GM18505 (cell line): ENCODE measurements at regions not wholly inside any gene's neighbourhood (a gene's known extent, or its start where the extent isn't known, plus 50 kb on each side); places are given as distances from the start of the nearest gene placed in this dataset.
"Not testable (repeated sequence)": the region's sequence is repeated elsewhere in the genome, so short reads cannot be mapped to it uniquely, and the experiment has no call there.

Source experiments
- ATAC-seq: cut with Tn5 transposase; IDR thresholded peaks from one replicate; pipeline ENCODE4 v1.9.1; 2021; ENCODE audit not compliant: unreplicated experiment
- POLR2A ChIP-seq: IDR thresholded peaks from 4 replicates; pipeline ENCODE4 v1.6.1; 2011; ENCODE audit warnings: borderline replicate concordance; ENCODE audit not compliant: insufficient read depth, insufficient read length; ENCODE audit errors: extremely low read depth

DNA sequence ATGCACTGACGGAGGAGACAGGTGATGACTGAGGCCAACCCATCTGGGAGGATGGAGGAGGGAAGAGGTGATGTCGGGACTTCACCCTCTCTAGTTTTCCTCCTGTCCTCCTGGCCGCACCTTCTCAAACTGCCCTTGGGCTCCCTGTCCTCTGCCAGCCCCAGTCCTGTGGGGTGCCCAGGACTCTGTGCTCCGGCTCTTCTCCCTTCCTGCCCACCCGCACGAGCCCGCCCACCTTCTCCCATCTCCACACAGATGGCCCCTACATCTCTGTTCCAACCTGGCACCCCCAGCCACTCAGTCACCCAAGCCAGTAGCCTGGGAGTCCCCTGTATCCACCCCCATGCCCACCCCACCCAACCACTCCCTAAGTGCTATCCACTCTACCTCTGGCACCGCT is 206.7 kb upstream of the LINGO1 start:
- no peak for ATAC-seq
- TF ChIP-seq POLR2A = no peak

DNA sequence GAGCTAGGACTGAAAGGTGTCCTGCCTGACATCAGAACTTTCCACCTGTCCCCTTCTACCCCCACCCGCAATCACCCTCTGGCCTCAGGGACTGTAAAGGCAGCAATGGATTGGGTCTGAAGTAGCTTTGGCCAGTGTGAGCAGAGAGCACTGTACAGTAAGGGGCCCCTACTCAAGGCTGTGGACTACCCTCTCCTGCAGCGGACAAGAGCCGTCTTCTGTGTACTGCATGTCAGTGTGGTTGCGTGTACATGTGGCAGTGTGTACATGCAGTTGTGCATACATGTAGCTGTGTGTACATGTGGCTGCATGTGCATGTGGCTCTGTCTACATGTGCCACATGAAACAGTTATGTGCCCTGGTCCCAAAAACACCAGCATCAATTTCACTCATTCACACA is 205.9 kb upstream of the LINGO1 start:
- no peak for TF ChIP-seq POLR2A
- no peak for ATAC-seq

DNA sequence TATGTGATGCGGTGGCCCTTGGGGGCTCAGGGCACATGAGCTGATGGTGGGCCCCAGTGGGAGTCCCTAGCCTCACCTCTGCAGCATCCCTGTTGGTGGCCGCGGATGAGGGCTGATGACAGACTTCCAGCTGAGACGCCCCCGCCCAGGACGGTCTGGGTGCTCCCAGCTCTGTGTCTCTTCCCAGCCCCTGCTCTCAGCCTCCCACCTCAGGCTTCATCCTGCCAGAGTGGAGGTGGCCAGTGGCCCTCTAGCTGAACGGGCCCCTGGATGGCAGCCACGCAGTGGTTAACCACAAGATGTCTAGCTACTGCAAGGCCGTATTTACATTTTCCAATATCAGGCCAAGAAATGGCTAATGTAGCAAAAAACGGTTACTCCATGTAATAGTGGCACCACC is 205.3 kb upstream of the LINGO1 start:
- no peak for TF ChIP-seq POLR2A
- no peak for ATAC-seq

DNA sequence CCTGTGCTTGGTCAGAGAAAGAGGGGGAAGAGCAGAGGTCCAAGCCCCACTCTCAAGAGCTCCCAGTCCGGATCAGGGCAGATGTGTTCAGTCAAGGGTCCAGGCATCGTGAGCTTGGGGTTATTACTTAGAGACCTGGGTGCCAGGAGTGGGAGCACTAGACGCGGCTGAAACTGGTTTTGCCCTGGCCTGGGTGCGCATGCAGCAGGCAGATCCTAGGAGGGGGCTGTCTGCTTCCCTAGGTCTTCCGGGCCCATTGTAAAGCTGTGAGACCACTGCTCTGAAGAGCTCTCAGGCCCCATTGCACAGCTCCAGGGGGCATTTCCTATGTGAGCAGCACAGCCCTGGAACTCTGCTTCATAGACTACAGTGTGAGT is 204.9 kb upstream of the LINGO1 start:
- TF ChIP-seq POLR2A = no peak
- no peak for ATAC-seq

DNA sequence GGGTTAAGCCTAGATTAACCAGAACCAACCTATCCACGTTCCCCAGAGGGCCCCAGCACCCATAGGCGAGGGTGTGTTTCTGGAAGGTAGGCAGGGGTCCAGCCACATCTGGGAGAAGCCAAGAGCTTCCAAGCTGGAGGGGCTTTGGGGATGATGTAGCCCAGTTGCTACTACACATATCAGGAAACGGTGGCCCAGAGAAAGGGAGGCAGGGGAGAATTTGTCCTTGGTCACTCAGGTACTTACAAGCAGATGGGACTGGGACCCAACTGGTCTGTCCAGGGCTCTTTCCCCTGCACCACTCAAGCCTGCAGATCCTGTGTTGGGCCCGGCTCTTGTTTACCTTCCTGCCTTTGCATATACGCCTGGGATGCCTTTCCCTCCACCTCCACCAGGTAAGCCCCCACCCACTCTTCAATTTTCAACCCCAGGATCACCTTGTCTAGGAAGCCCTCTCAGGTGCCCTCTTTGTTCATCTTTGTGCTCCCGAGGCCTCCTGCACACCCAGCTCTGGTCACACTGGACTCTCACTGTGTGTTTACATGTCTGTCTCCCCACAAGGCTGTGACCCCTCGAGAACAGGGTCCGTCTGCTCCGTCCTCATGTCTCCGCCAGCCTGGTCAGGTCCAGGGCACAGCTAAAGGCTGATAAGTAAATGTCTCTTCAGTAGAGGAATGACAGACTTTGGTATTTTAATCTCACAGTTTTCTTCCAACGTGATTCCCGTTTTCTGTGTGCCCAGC is 204.4 kb upstream of the LINGO1 start:
- no peak for ATAC-seq

DNA sequence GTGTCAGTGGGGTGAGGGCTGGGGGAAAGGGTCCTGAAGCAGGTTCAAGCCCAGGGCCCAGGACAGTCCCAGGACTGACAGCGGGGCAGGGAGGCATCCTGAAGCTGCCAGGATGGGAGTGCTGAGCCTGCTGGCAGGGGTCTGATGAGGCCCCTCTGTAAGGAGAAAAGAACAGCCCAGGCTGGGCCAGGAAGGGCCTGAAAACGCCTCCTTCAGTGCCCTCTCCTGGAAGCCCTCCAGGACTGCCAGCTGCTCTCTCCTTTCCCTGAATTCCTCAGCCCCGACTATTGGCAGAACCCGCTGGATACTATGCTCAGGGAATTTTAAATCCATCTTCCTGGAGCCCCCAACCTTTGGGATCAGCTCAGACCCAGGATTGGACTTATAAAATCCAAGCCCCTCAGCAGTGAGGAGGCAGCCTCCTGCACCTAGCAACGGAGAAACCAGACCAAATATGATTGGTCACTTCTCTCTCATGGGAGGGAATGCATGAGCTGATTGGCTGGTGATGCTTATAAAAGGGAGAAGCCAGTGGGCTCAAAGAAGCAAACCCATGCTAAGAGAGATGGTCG is 203.5 kb upstream of the LINGO1 start:
- TF ChIP-seq POLR2A = no peak
- ATAC-seq = no peak

More for the DNA sequence above, 204.4 kb upstream of the LINGO1 start:
- no peak for TF ChIP-seq POLR2A

DNA sequence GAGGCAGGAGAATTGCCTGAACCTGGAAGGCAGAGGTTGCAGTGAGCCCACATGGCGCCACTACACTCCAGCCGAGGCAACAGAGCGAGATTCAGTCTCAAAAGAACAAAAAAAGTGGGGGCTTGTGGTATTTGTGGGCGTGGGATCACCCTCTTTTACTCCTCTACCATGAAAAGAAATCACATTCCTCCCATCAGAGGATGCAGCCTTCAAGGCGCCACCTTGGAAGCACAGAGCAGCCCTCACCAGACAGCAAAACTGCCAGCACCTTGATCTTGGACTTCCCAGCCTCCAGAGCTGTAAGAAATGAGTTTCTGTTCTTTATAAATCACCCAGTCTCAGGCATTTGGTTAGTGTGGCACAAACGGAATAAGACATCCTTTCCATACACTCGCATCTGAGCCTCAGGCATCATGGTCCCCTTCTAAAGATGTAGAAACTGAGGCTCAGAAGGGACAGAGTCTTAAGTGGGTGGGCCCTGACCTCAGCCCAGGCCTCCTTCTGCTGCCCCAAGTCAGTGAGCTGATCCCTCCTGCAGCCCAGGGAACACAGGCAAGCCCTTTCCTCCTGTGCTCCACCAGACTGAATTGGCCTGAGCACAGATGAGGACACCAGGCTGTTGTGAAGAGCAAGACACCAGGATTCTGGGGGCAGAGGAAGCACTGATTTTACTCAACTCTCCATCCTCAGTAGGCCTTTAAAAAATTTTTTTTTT is 201.7 kb upstream of the LINGO1 start:
- no peak for TF ChIP-seq POLR2A
- no peak for ATAC-seq

DNA sequence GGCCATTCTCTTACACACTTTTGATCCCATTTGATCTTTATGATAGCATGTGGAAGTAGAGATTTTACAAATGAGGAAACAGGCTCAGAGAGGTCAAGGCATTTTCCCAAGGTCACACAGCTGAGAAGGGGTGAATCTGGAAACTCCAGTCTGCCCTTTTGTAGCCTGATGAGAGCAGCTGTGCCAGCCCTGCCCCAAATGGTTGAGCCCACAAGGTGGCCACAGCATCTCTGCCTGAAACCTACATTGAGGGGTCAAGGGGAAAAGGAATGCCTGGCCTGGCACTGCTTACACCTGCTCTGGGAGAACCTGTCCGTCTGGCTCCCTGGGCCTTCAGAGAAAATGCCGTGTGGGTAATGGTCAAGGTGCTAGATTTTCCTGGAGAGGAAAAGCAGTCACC is 200.2 kb upstream of the LINGO1 start:
- no peak for TF ChIP-seq POLR2A
- ATAC-seq = no peak

DNA sequence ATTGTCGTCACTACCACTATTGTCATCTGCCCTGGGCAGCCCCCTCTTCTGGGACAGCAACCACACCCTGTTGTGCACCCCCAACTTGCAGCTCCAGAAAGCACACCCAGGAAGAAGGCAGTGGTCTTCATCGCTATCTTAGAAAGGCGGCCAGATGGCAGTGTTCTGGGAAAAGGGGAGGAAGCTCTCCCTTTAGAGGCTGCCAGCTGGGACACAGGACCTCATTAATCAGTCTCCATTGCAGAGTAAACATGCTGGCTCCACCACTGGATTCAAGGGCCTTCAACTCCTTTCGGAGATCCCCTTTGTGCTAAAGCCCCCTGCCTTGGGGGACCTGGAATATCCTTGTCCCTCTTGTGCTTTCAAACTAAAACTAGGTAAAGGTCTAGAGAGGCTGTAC is 199.3 kb upstream of the LINGO1 start:
- no peak for ATAC-seq
- TF ChIP-seq POLR2A = no peak

DNA sequence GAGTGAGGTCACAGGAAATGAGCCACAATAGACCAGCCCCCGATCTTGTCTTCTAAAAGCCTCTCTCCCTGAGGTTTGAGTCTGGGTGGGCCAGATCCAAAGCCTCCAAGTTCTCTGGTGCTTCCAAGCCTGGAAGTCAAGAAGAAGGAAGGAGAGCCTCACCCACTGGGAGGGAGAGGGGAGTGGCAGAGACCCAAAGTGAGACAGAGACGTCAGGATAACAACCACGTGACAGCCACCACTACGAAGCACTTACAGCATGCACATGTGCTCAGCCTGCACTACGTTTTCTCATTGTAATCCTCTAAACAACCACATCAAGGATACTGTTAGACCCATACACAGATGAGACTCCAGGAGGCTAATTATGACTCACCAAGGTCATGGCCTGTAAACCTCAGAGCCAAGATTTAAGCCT is 197.3 kb upstream of the LINGO1 start:
- ATAC-seq = no peak
- no peak for TF ChIP-seq POLR2A

DNA sequence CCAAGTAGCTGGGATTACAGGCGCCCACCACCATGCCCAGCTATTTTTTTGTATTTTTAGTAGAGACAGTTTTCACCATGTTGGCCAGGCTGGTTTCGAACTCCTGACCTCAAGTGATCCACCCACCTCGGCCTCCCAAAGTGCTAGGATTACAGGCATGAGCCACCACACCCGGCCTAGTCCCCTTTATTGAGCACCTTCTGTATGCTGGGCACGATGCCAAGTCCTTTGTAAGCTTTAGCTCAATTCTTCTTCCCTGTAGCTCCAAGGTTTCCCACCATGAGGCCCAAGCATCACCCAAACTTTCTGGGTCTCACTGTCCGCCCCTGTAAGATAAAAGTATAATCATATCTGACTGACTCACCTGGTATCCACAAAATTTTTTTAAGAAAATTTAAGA is 196.6 kb upstream of the LINGO1 start:
- ATAC-seq = not testable (repeated sequence)

DNA sequence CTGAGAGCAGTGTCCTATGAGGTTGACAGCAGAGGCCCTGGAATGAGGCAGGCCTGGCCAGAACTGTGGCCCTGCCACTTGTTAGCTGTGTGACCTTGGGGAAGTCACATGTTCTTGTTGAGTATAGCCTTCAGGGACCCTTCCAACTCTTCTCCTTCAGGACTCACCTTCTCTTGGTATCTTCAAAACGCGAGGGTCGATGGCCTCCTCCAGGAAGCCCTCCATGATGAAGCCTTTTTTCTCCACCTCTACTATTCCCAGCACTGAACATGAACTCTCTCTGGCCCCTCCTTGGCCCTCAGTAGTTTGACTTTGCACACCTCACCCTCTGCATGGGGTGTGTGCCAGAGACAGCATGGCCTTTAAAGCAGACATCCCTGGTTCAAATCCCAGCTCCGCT is 195.1 kb upstream of the LINGO1 start:
- no peak for ATAC-seq
- no peak for TF ChIP-seq POLR2A

DNA sequence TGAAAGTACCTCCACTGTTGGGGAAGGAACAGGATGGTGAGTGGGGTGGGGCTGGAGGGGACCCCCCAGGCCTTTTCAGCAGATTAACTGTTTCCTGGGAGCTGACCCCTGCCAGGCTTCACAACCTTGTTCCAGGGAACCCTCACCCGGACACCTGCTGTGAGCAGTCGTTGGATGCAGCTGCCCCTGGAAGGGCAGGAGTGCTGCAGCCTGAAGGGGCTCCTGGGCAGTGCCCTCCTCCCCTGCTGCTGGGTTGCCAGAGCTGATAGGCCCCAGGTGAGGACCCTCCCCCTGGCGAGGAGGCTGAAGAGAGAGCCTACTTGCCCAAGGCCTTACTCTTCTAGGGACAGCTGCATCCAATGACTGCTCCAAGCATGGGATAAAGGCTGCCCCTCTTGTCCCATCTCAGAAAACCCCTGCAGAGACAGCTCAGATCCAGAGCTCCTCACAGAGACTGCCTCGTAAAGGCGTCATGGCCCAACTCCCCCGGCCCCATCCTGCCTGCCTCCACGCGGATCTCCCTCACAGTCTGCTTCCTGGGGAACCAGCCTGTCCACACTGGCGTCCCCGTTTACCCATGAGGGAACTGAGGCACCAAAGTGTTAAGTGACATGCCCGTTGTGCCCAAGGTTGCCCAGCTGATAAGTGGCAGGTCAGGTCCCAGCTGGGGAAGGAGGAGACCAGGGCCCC is 193.4 kb upstream of the LINGO1 start:
- TF ChIP-seq POLR2A = no peak
- no peak for ATAC-seq

DNA sequence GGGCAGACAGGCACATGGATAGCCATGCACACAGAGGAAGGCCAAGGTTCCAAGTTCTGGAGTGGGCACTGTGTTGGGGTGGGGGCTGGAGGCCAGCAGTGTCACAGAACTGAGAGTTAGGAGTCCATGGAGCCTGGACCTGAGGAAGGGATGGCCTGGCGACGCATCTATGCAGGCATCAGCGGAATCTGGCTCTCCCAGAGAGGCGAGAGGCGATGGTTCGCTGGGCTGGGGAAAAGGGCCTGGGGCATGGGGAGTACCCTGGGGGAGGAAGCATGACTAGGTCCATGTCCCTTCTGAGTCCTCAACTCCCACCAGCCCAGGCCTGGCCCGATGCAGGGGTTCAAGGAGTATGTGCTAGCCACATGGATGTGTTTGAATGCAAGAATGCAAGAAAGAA is 192.8 kb upstream of the LINGO1 start:
- TF ChIP-seq POLR2A = no peak
- no peak for ATAC-seq
